ENCODE measurements at regions not wholly inside any gene's neighbourhood (a gene's known extent, or its start where the extent isn't known, plus 50 kb on each side); places are given as distances from the start of the nearest gene placed in this dataset.

DNA sequence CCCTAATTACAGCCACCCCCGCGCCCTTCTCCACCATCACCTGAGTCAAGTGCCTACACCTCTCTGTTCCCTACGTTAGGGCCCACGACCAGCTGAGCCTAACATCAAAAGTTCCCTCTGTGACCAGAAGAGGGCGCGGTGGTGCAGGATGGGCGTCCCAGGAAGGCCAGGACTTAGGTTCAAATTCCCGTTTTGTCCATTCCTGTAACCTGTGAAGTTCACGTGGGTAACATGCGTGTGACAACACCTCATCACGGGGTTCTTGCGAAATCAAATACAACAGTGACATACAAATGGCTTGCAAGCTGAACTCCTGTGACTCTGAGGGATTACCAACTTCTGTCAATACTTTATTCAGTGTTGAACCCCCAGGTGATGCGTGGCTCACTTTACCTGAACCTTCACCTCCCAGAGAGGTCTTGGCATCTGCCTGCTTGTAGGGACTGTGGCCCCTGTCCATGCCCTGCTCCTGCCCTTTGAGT, 207.9 kb downstream of the ARL4C start (continued):
- TF ChIP-seq PRPF4 (IDR thresholded peaks at IDR 0.05; ENCODE audit: low read depth, low read length, poor library complexity, severe bottlenecking) (no peak), TFE3 (CRISPR knock-in tag; IDR thresholded peaks at IDR 0.05) (peak; percentile 88), ZBTB33 (CRISPR knock-in tag; IDR thresholded peaks at IDR 0.05) (no peak), ZFP37 (CRISPR knock-in tag; IDR thresholded peaks at IDR 0.05; ENCODE audit: borderline replicate concordance) (no peak), HMGA1 (CRISPR knock-in tag; conservative IDR thresholded peaks at IDR 0.05) (no peak), ZNF18 (CRISPR knock-in tag; IDR thresholded peaks at IDR 0.05; ENCODE audit: insufficient replicate concordance) (no peak), ZNF160 (CRISPR knock-in tag; IDR thresholded peaks at IDR 0.05) (no peak), ZNF232 (CRISPR knock-in tag; IDR thresholded peaks at IDR 0.05; ENCODE audit: borderline replicate concordance) (no peak), SMC3 (IDR thresholded peaks at IDR 0.05; ENCODE audit: low read length) (peak; percentile 90), XRCC5 (optimal IDR thresholded peaks at IDR 0.05; ENCODE audit: low read length) (peak; percentile 86)
- TF ChIP-seq, protein P1, sequence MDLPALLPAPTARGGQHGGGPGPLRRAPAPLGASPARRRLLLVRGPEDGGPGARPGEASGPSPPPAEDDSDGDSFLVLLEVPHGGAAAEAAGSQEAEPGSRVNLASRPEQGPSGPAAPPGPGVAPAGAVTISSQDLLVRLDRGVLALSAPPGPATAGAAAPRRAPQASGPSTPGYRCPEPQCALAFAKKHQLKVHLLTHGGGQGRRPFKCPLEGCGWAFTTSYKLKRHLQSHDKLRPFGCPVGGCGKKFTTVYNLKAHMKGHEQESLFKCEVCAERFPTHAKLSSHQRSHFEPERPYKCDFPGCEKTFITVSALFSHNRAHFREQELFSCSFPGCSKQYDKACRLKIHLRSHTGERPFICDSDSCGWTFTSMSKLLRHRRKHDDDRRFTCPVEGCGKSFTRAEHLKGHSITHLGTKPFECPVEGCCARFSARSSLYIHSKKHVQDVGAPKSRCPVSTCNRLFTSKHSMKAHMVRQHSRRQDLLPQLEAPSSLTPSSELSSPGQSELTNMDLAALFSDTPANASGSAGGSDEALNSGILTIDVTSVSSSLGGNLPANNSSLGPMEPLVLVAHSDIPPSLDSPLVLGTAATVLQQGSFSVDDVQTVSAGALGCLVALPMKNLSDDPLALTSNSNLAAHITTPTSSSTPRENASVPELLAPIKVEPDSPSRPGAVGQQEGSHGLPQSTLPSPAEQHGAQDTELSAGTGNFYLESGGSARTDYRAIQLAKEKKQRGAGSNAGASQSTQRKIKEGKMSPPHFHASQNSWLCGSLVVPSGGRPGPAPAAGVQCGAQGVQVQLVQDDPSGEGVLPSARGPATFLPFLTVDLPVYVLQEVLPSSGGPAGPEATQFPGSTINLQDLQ (CRISPR knock-in tag; IDR thresholded peaks at IDR 0.05): no peak
- TF ChIP-seq, protein P2, sequence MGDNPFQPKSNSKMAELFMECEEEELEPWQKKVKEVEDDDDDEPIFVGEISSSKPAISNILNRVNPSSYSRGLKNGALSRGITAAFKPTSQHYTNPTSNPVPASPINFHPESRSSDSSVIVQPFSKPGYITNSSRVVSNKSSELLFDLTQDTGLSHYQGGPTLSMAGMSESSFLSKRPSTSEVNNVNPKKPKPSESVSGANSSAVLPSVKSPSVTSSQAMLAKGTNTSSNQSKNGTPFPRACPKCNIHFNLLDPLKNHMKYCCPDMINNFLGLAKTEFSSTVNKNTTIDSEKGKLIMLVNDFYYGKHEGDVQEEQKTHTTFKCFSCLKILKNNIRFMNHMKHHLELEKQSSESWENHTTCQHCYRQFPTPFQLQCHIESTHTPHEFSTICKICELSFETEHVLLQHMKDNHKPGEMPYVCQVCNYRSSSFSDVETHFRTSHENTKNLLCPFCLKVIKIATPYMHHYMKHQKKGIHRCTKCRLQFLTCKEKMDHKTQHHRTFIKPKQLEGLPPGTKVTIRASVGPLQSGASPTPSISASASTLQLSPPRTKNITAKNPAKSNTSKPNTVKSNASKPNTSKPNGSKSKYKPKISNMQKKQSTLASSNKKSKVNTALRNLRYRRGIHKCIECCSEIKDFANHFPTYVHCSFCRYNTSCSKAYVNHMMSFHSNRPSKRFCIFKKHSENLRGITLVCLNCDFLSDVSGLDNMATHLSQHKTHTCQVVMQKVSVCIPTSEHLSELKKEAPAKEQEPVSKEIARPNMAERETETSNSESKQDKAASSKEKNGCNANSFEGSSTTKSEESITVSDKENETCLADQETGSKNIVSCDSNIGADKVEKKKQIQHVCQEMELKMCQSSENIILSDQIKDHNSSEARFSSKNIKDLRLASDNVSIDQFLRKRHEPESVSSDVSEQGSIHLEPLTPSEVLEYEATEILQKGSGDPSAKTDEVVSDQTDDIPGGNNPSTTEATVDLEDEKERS (CRISPR knock-in tag; IDR thresholded peaks at IDR 0.05): no peak
- TF ChIP-seq, protein P3, sequence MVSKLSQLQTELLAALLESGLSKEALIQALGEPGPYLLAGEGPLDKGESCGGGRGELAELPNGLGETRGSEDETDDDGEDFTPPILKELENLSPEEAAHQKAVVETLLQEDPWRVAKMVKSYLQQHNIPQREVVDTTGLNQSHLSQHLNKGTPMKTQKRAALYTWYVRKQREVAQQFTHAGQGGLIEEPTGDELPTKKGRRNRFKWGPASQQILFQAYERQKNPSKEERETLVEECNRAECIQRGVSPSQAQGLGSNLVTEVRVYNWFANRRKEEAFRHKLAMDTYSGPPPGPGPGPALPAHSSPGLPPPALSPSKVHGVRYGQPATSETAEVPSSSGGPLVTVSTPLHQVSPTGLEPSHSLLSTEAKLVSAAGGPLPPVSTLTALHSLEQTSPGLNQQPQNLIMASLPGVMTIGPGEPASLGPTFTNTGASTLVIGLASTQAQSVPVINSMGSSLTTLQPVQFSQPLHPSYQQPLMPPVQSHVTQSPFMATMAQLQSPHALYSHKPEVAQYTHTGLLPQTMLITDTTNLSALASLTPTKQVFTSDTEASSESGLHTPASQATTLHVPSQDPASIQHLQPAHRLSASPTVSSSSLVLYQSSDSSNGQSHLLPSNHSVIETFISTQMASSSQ (IDR thresholded peaks at IDR 0.05; ENCODE audit: low read depth): no peak
- TF ChIP-seq, protein P3 (CRISPR knock-in tag; IDR thresholded peaks at IDR 0.05; ENCODE audit: borderline replicate concordance): no peak

Data from HepG2 (cell line).